Type B pancreatic cell (in vitro differentiated cells): ENCODE measurements at regions not wholly inside any gene's neighbourhood (a gene's known extent, or its start where the extent isn't known, plus 50 kb on each side); places are given as distances from the start of the nearest gene placed in this dataset.

Experiments
- DNase-seq: peaks from one replicate; pipeline ENCODE4 v3.0.0; 2021; ENCODE audit warnings: mixed read lengths; ENCODE audit not compliant: unreplicated experiment; ENCODE audit errors: extremely low spot score
- H3K27ac Mint-ChIP-seq: 2 replicates; pipeline ENCODE4 v1.8.0; 2021; ENCODE audit warnings: mild to moderate bottlenecking, mixed read lengths
- H3K27me3 Mint-ChIP-seq: 2 replicates; pipeline ENCODE4 v1.8.0; 2021; ENCODE audit warnings: mixed read lengths
- H3K36me3 Mint-ChIP-seq: 2 replicates; pipeline ENCODE4 v1.8.0; 2021; ENCODE audit warnings: mixed read lengths
- H3K4me1 Mint-ChIP-seq: one replicate; pipeline ENCODE4 v1.8.0; 2021; ENCODE audit warnings: mixed read lengths; ENCODE audit not compliant: unreplicated experiment
- H3K4me3 Mint-ChIP-seq: 2 replicates; pipeline ENCODE4 v1.8.0; 2021; ENCODE audit warnings: mild to moderate bottlenecking, mixed read lengths
- H3K9me3 Mint-ChIP-seq: 2 replicates; pipeline ENCODE4 v1.8.0; 2021; ENCODE audit warnings: mixed read lengths
- TF ChIP-seq, protein P1 (sequence below): fragments of 200-600 bp; sonication (generic); conservative IDR thresholded peaks from 2 replicates; pipeline ENCODE4 v1.5.0; 2021; ENCODE audit warnings: antibody characterized with exemption, mild to moderate bottlenecking

- Mint-ChIP-seq H3K9me3 (peaks cover 5% of the 10 kb centered on the region), H3K27me3 (peaks cover 2% of the 10 kb centered on the region), H3K36me3 (no peaks in the 10 kb centered on the region), H3K4me1 (no peaks in the 10 kb centered on the region), H3K4me3 (no peak overlapping the region), H3K27ac (no peak overlapping the region)
- TF ChIP-seq, protein P1, sequence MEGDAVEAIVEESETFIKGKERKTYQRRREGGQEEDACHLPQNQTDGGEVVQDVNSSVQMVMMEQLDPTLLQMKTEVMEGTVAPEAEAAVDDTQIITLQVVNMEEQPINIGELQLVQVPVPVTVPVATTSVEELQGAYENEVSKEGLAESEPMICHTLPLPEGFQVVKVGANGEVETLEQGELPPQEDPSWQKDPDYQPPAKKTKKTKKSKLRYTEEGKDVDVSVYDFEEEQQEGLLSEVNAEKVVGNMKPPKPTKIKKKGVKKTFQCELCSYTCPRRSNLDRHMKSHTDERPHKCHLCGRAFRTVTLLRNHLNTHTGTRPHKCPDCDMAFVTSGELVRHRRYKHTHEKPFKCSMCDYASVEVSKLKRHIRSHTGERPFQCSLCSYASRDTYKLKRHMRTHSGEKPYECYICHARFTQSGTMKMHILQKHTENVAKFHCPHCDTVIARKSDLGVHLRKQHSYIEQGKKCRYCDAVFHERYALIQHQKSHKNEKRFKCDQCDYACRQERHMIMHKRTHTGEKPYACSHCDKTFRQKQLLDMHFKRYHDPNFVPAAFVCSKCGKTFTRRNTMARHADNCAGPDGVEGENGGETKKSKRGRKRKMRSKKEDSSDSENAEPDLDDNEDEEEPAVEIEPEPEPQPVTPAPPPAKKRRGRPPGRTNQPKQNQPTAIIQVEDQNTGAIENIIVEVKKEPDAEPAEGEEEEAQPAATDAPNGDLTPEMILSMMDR, result no peak
- no peak for DNase-seq
These were observed 228.6 kb upstream of the SUCLG2 start for GRCh38 chr3:67882981-67883380.

- Mint-ChIP-seq H3K27ac (no peak overlapping the region), H3K4me1 (no peaks in the 10 kb centered on the region), H3K36me3 (no peaks in the 10 kb centered on the region), H3K4me3 (no peak overlapping the region), H3K27me3 (peaks cover 2% of the 10 kb centered on the region), H3K9me3 (peaks cover 6% of the 10 kb centered on the region)
- TF ChIP-seq, protein P1, result no peak
- no peak for DNase-seq
These were observed 221.8 kb upstream of the SUCLG2 start for GRCh38 chr3:67876261-67876660.

- TF ChIP-seq, protein P1, result no peak
- no peaks in the 10 kb centered on the region for H3K36me3 Mint-ChIP-seq
- H3K27ac Mint-ChIP-seq, result no peak overlapping the region
- peaks cover 6% of the 10 kb centered on the region for H3K9me3 Mint-ChIP-seq
- DNase-seq, result no peak
- H3K4me3 Mint-ChIP-seq, result no peak overlapping the region
- peaks cover 2% of the 10 kb centered on the region for H3K27me3 Mint-ChIP-seq
- no peaks in the 10 kb centered on the region for H3K4me1 Mint-ChIP-seq
These were observed 221.4 kb upstream of the SUCLG2 start for GRCh38 chr3:67875858-67876257.

DNA sequence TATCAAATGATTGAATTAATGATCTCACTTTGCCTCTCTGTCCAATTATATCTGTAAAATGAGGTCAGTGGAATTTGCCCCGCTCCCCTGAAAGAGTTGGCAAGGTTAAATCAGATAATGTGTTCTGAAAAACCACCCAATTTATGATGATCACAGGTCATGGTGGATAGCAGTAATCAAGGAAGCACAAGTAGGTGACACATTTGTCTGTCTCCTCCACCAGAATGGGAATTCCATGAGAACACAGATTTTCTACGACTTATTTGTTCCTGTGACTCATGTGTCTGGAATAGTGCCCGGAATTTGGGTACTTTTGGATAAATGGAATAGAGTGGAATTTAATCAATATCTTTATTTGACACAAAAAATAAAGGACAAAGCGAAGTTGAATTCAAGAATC lies 220.9 kb upstream of the SUCLG2 start:
- Mint-ChIP-seq H3K27me3 (no peaks in the 10 kb centered on the region), H3K36me3 (no peaks in the 10 kb centered on the region), H3K4me1 (no peaks in the 10 kb centered on the region), H3K9me3 (peaks cover 6% of the 10 kb centered on the region), H3K27ac (no peak overlapping the region), H3K4me3 (no peak overlapping the region)
- DNase-seq, result no peak
- TF ChIP-seq, protein P1, result no peak

DNA sequence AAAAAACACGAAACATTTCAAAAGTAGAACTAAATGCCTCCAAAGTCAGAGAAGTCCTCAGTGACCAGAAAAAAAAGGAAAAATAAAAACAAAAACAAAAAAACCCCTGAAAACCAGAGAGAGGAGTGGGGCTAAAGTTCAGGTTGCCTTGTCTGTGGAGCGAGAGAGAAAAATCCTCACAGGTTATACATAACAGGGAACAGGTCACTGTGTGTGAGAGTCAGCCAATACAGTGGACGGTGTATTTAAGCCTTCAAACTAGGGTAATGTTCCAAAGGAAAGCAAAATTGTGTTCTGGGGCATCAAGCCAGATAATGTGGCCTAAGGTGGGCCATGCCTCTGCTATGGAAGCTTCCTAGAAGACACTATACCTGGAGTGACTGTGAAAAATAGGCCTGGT lies 216.1 kb upstream of the SUCLG2 start:
- Mint-ChIP-seq H3K27me3 (no peaks in the 10 kb centered on the region), H3K27ac (no peak overlapping the region), H3K4me1 (no peaks in the 10 kb centered on the region), H3K36me3 (peaks cover 3% of the 10 kb centered on the region), H3K4me3 (no peak overlapping the region), H3K9me3 (no peaks in the 10 kb centered on the region)
- no peak for DNase-seq
- TF ChIP-seq, protein P1, result no peak

DNA sequence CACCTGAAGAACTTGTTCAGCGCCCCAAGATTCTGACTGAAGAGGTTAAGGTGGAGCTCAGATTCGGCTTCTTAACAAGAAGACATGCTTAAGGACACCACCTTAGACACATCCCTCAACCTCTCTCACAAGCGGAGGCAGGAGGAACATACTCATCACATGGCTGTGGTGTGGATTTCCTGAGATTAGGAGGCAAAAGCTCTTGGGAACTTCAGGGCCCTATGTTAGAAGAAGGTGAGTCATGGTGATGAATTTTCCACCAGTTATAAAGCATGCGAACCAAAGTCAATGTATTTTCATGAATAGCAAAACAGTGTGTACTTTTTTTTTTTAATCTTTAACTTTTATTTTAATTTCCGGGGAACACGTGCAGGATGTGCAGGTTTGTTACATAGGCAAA lies 212.2 kb upstream of the SUCLG2 start:
- no peak for DNase-seq
- Mint-ChIP-seq H3K9me3 (no peaks in the 10 kb centered on the region), H3K36me3 (peaks cover 3% of the 10 kb centered on the region), H3K27ac (no peak overlapping the region), H3K27me3 (no peaks in the 10 kb centered on the region), H3K4me1 (no peaks in the 10 kb centered on the region), H3K4me3 (no peak overlapping the region)
- TF ChIP-seq, protein P1, result no peak
